SU-DHL-6 (cell line): ENCODE measurements at regions not wholly inside any gene's neighbourhood (a gene's known extent, or its start where the extent isn't known, plus 50 kb on each side); places are given as distances from the start of the nearest gene placed in this dataset.

ENCODE experiments used
- CTCF ChIP-seq: fragments of 200-600 bp; sonication (generic); IDR thresholded peaks from one replicate; pipeline ENCODE4 v1.5.1; 2017; ENCODE audit warnings: antibody characterized with exemption, mild to moderate bottlenecking, low read length, moderate library complexity; ENCODE audit not compliant: insufficient read depth, poor library complexity, severe bottlenecking
- EZH2phosphoT487 ChIP-seq: fragments of 200-600 bp; sonication (generic), shearing (Covaris generic); conservative IDR thresholded peaks from 2 replicates; pipeline ENCODE4 v1.6.1; 2018; ENCODE audit warnings: mild to moderate bottlenecking, antibody characterized with exemption, low read length, moderate library complexity, mixed read lengths

GRCh38 chr2:136222862-136223261, 104.9 kb upstream of the CXCR4 start:
- TF ChIP-seq CTCF = no peak
- TF ChIP-seq EZH2phosphoT487 = no peak
